SU-DHL-6 (cell line): ENCODE measurements at regions not wholly inside any gene's neighbourhood (a gene's known extent, or its start where the extent isn't known, plus 50 kb on each side); places are given as distances from the start of the nearest gene placed in this dataset.

Experiments
- CTCF ChIP-seq: fragments of 200-600 bp; sonication (generic); IDR thresholded peaks from one replicate; pipeline ENCODE4 v1.5.1; 2017; ENCODE audit warnings: antibody characterized with exemption, mild to moderate bottlenecking, low read length, moderate library complexity; ENCODE audit not compliant: insufficient read depth, poor library complexity, severe bottlenecking
- EZH2phosphoT487 ChIP-seq: fragments of 200-600 bp; sonication (generic), shearing (Covaris generic); conservative IDR thresholded peaks from 2 replicates; pipeline ENCODE4 v1.6.1; 2018; ENCODE audit warnings: mild to moderate bottlenecking, antibody characterized with exemption, low read length, moderate library complexity, mixed read lengths

- TF ChIP-seq CTCF, result no peak
- no peak for TF ChIP-seq EZH2phosphoT487
Measured at GRCh38 chr17:33500151-33500550, 207.1 kb upstream of the ASIC2 start.
